ENCODE measurements at regions not wholly inside any gene's neighbourhood (a gene's known extent, or its start where the extent isn't known, plus 50 kb on each side); places are given as distances from the start of the nearest gene placed in this dataset.

DNA sequence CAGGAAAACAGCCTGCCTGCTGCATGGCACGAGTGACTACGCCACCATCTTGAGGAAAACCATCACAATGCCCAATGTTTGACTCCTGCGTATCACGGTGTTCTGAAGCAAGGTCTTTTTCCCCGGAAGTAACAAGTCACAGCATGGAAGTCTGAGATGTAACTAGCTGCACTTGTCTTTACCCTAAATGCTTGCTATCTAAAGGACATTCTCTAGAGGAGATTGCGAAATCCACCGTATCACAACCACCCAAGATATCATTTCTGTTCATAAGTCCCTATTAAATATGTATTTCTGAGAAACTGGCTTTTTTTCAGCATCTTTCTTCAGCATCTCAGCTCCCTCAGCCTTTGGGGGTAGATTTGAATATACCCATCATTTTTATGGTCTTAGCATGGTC is 1565.1 kb downstream of the ARAP2 start:
- TF ChIP-seq, protein P1, sequence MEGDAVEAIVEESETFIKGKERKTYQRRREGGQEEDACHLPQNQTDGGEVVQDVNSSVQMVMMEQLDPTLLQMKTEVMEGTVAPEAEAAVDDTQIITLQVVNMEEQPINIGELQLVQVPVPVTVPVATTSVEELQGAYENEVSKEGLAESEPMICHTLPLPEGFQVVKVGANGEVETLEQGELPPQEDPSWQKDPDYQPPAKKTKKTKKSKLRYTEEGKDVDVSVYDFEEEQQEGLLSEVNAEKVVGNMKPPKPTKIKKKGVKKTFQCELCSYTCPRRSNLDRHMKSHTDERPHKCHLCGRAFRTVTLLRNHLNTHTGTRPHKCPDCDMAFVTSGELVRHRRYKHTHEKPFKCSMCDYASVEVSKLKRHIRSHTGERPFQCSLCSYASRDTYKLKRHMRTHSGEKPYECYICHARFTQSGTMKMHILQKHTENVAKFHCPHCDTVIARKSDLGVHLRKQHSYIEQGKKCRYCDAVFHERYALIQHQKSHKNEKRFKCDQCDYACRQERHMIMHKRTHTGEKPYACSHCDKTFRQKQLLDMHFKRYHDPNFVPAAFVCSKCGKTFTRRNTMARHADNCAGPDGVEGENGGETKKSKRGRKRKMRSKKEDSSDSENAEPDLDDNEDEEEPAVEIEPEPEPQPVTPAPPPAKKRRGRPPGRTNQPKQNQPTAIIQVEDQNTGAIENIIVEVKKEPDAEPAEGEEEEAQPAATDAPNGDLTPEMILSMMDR (conservative IDR thresholded peaks at IDR 0.05; ENCODE audit: low read depth, low read length) = no peak
- no peak for TF ChIP-seq EZH2 (IDR thresholded peaks at IDR 0.05; ENCODE audit: low read length, unreplicated experiment)
